ENCODE measurements at regions not wholly inside any gene's neighbourhood (a gene's known extent, or its start where the extent isn't known, plus 50 kb on each side); places are given as distances from the start of the nearest gene placed in this dataset.
A peak's percentile ranks its signal among the peaks of the same experiment; 100 is the strongest.

DNA sequence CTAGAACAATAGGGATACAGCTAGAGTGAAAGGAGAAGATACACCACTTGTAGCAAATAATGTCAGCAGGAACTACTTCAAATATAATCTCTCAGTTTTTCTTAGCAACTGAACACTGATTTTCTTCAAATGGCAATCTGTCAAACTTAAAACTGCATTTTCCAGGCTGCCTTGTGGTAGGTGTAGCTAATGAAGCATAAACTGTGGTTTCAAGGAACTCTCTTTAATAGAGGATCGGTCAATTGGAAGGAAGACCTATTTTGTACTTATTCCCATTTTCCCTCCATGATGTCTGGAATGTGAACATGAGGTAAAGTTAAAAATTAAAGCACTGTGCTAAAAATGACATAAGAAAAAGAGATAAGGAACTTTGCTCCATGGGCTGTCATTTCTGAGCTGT, 1261.9 kb downstream of the PCDH17 start:
- Histone ChIP-seq H3K4me1 (no peaks in the 10 kb centered on the region), H3K36me3 (no peaks in the 10 kb centered on the region), H3K27ac (no peak overlapping the region), H3K9me3 (no peaks in the 10 kb centered on the region), H3K4me3 (no peak overlapping the region), H3K27me3 (ENCODE audit: low read depth) (no peaks in the 10 kb centered on the region)
- TF ChIP-seq, protein P1, sequence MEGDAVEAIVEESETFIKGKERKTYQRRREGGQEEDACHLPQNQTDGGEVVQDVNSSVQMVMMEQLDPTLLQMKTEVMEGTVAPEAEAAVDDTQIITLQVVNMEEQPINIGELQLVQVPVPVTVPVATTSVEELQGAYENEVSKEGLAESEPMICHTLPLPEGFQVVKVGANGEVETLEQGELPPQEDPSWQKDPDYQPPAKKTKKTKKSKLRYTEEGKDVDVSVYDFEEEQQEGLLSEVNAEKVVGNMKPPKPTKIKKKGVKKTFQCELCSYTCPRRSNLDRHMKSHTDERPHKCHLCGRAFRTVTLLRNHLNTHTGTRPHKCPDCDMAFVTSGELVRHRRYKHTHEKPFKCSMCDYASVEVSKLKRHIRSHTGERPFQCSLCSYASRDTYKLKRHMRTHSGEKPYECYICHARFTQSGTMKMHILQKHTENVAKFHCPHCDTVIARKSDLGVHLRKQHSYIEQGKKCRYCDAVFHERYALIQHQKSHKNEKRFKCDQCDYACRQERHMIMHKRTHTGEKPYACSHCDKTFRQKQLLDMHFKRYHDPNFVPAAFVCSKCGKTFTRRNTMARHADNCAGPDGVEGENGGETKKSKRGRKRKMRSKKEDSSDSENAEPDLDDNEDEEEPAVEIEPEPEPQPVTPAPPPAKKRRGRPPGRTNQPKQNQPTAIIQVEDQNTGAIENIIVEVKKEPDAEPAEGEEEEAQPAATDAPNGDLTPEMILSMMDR (IDR thresholded peaks at IDR 0.05): no peak
- intact Hi-C loops (cut with DNase I): no loop called here
- ATAC-seq: no peak
- no peak for DNase-seq

DNA sequence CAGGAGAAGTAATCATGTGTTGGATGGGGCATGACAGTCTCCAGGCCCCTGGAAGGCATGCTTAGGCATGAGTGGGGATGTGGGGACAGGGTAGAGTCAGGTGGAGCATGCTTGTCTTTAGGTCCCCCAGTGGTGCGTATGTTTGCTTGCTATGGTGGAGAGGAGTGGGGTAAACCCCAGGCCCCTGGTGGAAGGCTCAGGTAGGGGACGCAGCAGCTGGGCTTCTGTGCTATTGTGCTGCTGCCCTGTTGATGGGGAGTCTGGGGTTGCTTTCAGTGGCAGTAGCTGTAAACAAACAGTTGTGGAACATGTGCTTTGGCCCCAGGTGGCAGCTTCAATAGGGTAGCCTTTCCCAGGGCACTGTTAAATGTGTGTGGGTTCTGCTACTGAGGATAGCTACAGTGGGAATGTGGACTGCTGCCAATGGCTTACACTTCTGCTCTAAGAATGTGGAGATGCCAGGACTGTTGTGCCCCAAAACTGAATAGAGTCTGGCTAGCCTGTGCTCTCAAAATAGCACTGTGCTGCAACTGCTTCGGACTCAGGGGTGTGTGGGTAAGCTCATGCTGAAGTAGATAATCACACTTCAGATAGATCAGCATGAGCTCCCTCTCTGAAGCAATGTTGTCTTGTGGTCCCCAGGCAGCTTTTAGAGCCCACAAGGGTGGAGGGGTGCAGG, 1257.3 kb downstream of the DIAPH3 start:
- Histone ChIP-seq H3K27ac (no peak overlapping the region), H3K4me1 (no peaks in the 10 kb centered on the region), H3K4me3 (no peak overlapping the region), H3K9me3 (no peaks in the 10 kb centered on the region), H3K27me3 (ENCODE audit: low read depth) (no peaks in the 10 kb centered on the region), H3K36me3 (no peaks in the 10 kb centered on the region)
- ATAC-seq (peak; percentile 21 to 35), DNase-seq (no peak)
- intact Hi-C loops (cut with DNase I): no loop called here
- TF ChIP-seq, protein P1 (IDR thresholded peaks at IDR 0.05): no peak

DNA sequence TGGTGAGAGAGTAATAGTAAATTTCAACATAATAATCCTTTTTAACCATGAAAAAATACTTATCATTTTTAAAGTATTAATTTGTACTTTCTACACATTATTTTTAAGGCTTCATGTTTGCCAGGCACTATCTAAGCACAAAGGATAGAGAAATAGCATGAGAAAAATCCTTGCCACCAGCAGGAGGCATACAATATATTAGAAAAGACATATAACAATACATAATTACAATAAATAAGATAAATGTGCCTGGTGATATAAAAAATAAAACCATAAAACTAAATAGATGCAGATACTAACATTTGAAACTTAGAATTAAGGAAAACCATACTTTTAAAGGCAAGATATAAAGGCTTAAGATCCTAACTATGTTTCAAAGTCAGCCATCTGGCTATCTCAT, 1256.4 kb downstream of the DIAPH3 start:
- ATAC-seq (no peak), DNase-seq (no peak)
- Histone ChIP-seq H3K4me3 (no peak overlapping the region), H3K36me3 (no peaks in the 10 kb centered on the region), H3K9me3 (no peaks in the 10 kb centered on the region), H3K4me1 (no peaks in the 10 kb centered on the region), H3K27me3 (ENCODE audit: low read depth) (no peaks in the 10 kb centered on the region), H3K27ac (no peak overlapping the region)
- intact Hi-C loops (cut with DNase I): no loop called here
- TF ChIP-seq, protein P1 (IDR thresholded peaks at IDR 0.05): no peak

DNA sequence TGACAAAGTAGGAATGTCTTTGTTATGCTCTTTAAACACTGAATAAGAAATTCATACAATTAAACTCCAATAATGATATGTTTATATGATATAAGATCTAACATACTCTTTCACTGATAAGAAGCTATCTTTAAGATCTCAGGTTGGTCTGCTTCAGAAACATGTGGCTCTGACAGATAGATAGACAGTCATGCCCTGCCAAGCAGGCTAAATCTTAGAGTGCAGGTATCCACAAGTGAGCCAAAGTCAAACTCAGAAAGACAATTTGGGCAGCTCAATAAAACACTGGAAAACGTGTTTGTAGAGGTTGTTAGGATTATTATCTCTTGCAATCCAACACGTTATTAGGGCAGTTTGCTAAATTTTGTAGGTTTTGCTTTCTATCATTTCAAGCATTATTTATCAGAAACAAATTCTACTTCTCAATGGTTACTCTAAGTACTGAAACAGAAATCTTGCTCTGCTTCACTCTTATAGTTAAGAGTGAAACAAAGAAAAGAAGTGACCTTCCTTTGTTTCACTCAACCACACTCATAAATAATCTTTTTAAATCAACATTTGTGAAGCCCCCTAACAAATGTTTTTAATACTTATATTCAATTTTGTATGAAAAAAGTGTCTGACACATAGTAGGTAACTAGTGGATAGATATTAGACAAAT, 1255.6 kb downstream of the DIAPH3 start:
- H3K4me1 ChIP-seq: no peaks in the 10 kb centered on the region
- no peaks in the 10 kb centered on the region for H3K27me3 ChIP-seq (ENCODE audit: low read depth)
- H3K27ac ChIP-seq: no peak overlapping the region
- H3K4me3 ChIP-seq: no peak overlapping the region
- DNase-seq (no peak), ATAC-seq (no peak)
- H3K9me3 ChIP-seq: no peaks in the 10 kb centered on the region
- intact Hi-C loops (cut with DNase I): no loop called here
- no peaks in the 10 kb centered on the region for H3K36me3 ChIP-seq
- TF ChIP-seq, protein P1 (IDR thresholded peaks at IDR 0.05): no peak

DNA sequence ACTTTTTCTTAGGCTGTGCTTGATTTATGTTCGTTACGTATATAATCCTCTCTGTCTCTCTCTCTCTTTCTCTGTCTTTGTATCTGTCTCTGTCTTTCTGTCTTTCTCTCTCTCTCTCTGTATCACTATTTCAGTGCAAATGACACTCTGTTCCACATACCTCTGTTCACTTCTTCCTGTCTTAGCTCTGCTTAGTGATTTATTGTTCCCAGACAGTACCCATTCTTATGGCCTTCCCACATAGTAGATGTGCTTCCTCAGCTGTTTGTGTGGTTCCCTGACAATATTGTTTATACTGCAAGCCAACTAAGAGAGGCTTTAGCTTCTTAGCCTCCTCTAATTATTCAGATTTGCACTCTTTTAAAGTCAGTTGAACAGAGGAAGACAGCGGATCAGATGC, 1244.2 kb downstream of the DIAPH3 start:
- no peaks in the 10 kb centered on the region for H3K4me1 ChIP-seq
- TF ChIP-seq, protein P1 (IDR thresholded peaks at IDR 0.05): no peak
- H3K4me3 ChIP-seq: no peak overlapping the region
- H3K27me3 ChIP-seq (ENCODE audit: low read depth): no peaks in the 10 kb centered on the region
- ATAC-seq: no peak
- no peaks in the 10 kb centered on the region for H3K9me3 ChIP-seq
- no peak for DNase-seq
- intact Hi-C loops (cut with DNase I): no loop called here
- no peaks in the 10 kb centered on the region for H3K36me3 ChIP-seq
- H3K27ac ChIP-seq: no peak overlapping the region
